ENCODE measurements at regions not wholly inside any gene's neighbourhood (a gene's known extent, or its start where the extent isn't known, plus 50 kb on each side); places are given as distances from the start of the nearest gene placed in this dataset.
"Not testable (repeated sequence)": the region's sequence is repeated elsewhere in the genome, so short reads cannot be mapped to it uniquely, and the experiment has no call there.

GRCh38 chr7:54947266-54947665 lies 71.6 kb upstream of the EGFR start:
- no peak for DNase-seq (ENCODE audit: low read depth in 3 of 3, low spot score in 2 of 3)

GRCh38 chr7:54949514-54949913 lies 69.3 kb upstream of the EGFR start:
- not testable (repeated sequence) for DNase-seq (ENCODE audit: low read depth in 3 of 3, low spot score in 2 of 3)

DNA sequence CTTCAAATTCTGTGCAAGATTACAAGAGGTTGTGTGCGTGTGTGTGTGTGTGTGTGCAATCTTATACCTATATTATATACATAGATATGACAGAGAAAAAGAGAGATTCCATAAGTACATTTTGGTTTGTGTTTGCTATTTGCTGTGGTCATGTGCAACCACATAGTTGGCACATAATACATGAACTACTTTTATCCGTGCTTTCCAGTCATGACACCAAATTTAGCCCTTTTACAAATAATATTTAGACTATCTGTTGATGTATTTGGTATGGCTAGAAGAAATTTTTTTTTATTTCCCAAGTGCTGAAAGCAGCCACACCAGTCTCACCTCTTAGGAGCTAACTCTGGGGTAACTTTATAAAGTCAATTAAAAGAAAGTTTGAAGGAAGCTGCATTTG lies 63.5 kb upstream of the EGFR start:
- no peak for DNase-seq (ENCODE audit: low read depth in 3 of 3, low spot score in 2 of 3)

DNA sequence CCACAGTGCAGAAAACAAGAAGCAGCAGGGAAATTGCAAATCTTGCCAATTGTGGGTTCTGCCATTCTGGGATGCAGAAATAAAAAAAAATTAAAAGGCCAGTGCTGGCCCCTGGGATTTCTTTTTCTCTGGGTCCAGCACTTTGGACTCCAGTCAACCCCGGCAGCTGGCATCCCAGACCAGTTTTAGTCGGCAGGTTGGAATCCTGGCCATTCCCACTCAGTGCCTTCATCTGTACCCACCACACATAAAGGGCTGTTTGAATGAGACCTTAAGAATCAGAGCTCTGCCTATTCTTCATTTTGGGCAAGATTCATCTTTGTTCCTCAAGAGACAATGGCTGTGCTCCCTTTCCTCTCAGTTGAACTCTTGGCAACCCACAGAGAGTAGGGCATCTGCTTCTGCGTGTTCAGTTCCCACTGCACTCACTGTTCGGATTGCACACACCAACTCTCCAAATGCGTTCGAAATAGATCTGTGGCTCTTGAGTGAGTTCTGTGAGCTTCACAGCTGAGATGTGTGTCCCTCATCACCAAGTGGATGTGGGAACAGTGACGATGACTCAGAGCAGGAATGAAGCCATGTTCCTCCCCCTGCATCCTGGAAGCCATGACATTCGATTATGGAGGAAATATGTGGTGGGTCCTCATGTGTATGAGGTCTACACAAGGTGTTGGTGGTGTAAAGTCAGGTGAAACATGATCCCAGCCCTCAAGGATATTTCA lies 63.0 kb upstream of the EGFR start:
- DNase-seq (ENCODE audit: low read depth in 3 of 3, low spot score in 2 of 3) = no peak

DNA sequence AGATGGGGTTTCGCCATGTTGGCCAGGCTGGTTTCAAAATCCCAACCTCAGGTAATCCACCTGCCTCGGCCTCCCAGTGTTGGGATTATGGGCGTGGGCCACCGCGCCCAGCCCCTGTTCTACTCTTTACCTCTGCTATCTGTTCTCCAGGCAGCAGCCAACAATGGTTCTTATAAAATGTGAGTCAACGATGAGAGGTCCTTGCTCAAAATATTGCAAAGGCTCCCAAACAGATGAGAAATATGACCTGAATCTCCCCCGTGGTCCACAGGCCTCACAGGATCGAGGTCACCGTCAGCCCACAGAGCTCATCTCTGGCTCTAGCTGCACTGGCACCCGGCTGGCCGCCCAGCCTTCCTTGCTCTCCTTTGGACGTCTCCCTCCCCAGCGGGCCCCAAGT lies 62.0 kb upstream of the EGFR start:
- DNase-seq (ENCODE audit: low read depth in 3 of 3, low spot score in 2 of 3) = no peak

GRCh38 chr7:54960517-54960916 lies 58.3 kb upstream of the EGFR start:
- no peak for DNase-seq (ENCODE audit: low read depth in 3 of 3, low spot score in 2 of 3)

DNA sequence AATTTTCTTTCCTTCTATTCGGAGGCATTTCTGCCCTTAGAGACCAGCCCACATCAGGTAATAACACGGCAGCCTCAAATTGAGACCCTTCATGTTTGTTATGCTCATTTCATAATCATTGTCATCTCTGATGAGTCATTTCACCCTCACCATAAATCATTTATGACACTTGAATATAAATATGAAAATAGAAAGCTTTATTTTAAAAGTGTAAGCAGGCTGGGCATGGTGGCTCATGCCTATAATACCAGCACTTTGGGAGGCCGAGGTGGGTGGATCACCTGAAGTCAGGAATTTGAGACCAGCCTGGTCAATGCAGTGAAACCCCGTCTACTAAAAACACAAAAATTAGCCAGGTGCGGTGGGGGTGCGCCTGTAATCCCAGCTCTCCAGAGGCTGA lies 57.4 kb upstream of the EGFR start:
- no peak for DNase-seq (ENCODE audit: low read depth in 3 of 3, low spot score in 2 of 3)

DNA sequence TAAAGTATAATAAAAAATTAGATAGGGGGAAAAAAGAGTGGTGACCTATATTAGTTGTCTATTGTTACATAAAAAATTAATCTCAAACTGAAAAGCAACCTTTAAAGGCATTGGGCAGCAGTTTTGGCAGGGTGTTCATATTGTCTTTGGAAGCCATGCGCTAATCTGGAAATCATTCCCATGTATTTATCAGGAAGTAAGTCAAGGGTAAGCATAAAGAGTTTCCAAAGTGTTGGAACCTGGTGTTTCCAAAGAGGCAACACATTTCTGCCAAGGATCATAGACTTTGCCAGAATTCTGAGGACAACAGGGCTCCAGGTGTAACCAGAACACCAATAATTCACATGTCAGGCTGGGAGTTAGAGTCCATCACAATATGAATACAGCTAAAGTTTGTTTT lies 55.7 kb upstream of the EGFR start:
- no peak for DNase-seq (ENCODE audit: low read depth in 3 of 3, low spot score in 2 of 3)

DNA sequence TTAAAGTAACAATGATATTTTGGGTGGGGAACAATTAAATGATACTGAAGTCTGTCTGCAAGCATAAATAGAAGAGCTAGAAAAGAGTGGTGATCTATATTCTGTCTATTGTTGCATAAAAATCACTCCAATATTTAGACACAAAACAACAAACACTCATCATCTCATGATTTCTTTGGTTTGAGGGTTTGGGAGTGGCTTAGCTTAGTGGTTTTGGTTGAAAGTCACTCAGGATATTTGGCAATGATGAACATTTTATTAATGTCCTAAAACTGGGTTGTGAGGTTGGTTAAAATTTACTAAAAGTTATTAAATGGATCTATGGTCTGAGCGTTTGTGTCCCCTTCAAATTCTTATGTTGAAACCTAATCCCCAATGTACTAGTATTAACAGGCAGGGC lies 54.7 kb upstream of the EGFR start:
- DNase-seq (ENCODE audit: low read depth in 3 of 3, low spot score in 2 of 3) = no peak

- DNase-seq (ENCODE audit: low read depth in 3 of 3, low spot score in 2 of 3) = no peak
Observed at GRCh38 chr7:54967377-54967776, 51.4 kb upstream of the EGFR start.

GRCh38 chr7:54968018-54968417 lies 50.8 kb upstream of the EGFR start:
- DNase-seq (ENCODE audit: low read depth in 3 of 3, low spot score in 2 of 3) = no peak
